GM21717 (cell line): ENCODE measurements at regions not wholly inside any gene's neighbourhood (a gene's known extent, or its start where the extent isn't known, plus 50 kb on each side); places are given as distances from the start of the nearest gene placed in this dataset.
A peak's percentile ranks its signal among the peaks of the same experiment; 100 is the strongest.
"Not testable (repeated sequence)": the region's sequence is repeated elsewhere in the genome, so short reads cannot be mapped to it uniquely, and the experiment has no call there.

Source experiments
- ATAC-seq: cut with Tn5 transposase; IDR thresholded peaks from one replicate; pipeline ENCODE4 v1.9.1; 2021; ENCODE audit warnings: mild to moderate bottlenecking, moderate library complexity; ENCODE audit not compliant: unreplicated experiment

DNA sequence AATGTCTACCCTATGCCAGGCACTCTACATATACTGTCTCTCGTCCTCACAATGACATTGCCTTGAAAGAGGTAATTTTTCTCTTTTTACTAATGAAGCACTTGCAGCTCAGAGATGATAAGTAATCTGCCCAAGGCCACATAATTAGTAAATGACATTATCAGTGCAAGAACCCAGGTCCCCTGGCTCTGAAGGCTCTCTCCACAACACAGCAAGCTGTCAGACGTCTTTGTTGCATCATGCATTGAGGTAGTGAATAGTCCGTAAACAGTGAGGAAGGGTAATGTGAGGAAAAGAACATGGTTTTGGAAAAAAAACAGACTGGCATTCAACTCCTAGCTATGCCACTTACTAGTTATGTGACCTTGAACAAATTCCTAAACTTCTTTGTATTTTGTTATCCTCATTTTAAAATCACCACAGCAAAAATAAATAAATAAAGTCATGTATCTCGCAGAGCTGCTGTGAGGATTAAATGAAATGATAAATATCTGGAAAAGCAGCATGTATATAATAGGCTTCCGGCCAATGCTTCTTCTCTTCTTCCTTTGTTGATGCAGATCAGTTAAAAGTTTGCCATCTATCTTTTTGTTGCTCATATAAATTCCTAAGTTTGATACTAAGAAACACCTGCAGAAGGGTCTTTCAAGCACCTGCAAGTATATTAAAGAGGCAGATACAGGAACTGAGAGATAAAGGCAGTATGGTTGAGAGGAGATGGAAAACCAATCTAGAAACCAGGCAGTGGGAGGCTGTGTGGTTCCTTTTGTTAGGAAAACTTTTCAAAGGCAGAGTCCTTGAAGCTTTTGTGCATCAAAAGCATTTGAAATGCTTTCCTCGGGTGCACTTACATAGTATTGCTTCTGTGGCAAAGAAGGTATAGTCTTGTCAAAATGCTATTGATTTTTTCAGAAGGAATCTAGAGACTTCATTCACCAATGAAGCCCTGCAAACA is 82.8 kb downstream of the BTG1 start:
- no peak for ATAC-seq

DNA sequence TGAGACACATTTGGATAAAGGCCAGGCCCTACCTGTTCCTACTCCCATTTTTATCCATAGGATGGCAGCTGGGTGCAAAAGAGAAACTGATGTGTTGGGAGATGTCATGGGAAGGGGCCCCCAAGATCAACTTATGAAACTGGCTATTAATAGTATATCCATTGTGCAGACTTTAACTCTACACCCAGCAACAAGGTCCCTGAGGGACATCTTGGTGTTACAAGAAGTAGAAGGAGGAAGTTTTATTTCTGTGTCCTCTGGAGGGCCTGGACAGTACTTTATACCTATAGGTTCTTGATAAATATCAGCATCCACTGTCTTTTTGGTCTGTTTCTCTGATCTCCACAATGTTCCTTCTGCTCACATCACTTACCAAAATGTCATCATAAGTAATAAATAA is 84.6 kb downstream of the BTG1 start:
- no peak for ATAC-seq

DNA sequence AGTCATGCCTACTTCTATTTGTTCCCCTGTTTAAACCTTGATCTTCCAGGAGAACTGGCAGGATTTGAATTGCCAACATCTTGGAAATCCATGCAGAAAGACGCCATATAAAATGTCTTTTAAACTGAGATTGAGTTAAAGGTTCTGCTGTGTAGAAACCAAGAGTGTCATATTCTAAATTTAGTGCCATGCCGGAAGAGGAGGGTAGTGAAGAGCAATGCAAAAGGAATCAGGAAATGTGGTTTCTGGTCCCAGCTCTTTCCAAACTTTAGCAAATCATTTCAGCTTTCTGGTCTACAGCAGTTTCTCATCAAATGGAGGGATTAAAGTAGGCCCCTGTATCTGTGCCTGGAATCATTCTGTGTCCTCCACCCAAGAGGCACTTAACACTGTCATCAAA is 85.7 kb downstream of the BTG1 start:
- ATAC-seq = no peak

DNA sequence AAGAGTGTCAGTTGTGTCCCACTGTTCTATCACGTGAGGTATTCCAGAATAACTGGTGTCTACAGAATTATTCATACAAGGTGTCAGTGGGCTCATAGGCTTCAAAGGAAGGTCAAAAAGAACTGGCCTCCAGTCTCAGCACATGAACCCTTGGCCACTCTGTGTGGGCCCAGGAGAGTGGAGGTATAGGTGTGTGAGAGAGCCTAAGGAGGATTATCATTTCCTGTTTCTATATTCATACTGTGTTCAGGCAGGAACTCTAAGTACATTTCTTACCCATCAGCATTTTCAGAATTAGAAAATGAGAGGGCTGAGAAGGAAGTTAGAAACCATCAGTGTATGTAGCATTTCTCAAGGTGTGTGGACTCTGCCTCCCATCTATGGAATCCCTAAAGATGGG is 87.0 kb downstream of the BTG1 start:
- no peak for ATAC-seq

DNA sequence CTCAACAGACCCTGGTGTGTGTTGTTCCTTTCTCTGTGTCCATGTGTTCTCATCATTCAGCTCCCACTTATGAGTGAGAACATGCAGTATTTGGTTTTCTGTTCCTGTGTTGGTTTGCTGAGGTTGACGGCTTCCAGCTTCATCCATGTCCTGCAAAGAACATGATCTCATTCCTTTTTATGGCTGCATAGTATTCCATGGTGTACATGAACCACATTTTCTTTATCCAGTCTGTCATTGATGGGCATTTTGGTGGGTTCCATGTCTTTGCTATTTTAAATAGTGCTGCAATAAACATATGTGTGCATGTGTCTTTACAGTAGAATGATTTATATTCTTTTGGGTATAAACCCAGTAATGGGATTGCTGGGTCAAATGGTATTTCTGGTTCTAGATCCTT is 88.9 kb downstream of the BTG1 start:
- ATAC-seq = not testable (repeated sequence)

DNA sequence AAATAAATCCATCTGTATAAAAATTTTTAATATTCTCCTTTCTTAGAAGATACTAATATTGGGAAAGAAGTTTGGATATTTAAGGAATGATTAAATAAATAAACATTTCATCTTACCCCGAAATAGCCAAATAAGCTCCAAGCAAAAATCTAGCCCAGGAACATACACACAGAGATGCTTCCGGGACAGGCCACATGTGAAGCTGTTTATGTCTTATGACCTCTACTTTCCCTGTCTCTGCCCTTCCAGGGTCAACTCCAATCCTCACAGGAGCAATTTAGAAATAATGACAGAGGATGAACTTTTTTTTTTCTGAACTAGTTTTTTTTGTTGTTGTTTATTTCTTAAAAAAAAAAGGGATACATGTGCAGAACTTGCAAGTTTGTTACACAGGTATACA is 89.4 kb downstream of the BTG1 start:
- no peak for ATAC-seq

DNA sequence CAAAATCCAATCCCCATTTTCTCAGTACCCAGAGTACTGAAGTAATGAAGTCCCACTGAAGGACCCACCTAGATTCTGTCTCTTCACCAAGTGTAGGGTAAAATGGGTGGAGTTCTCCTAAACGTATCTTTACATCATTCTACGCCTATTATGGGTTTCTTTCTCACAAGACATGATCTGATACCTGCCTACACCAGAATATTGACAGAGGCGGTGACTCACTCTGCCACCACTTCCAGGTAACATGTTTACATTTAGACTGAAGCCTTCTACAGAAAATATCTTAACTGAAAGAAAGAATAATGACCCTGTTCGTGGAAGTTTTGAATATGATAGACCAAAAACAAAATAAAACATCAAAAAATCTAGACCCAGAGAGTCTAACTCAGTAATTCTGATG is 89.8 kb downstream of the BTG1 start:
- no peak for ATAC-seq

DNA sequence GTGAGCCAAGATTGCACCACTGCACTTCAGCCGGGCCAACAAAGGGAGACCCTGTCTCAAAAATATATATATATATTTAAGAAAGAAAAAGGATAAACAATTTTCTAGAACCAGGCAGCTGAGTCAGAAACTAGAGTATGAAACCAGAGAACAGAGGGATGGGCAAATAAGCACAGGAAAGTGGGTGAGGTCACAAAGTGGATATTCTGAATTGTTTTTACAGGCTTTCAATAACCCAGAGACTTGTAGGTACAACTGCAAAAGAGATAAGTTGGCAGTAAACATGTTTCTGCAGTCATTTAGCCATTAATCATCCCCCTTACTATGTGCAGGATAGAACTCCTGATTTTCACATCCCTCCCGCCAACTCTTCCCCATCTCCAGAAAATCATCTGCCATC is 94.2 kb downstream of the BTG1 start:
- ATAC-seq = no peak

DNA sequence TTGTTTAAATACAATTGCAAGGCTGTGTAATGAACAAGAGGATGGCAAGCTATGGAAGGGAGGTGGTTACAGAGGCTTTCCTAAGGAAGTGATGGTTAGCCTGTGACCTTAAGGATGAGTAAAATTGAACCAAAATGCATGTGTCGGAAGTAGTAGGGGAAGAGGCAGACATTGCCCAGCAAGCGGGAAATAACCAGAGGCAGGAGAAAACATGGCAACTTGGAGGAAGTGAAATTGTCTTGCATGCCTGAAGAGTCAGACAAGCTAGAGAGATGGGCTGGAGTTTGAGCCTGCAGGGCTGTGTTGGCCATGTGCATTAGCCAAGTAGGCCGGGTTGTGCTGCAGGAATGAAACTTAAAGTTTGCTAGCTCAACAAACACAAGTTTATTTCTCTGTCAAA is 96.2 kb downstream of the BTG1 start:
- ATAC-seq = peak; percentile 78

DNA sequence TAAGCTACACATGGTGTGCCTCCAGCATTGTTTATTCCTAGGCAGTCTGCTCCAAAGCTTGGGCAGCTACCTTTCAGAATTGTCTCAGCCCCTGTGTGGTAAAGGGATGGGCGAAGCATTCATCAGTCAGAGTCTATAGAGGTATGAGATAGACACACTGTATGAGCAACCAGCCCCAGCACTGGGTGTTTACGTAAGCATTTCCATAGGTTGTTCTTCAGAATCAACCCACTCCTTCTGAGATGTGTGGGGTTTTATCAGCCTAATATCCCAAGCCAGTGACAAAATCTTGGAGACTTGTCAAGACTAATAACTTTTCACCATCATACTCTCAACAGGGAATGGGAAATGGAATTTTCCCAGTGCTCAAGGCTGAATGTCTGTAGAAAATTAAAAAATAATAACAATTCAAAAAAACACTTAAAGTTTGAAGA is 98.2 kb downstream of the BTG1 start:
- no peak for ATAC-seq

DNA sequence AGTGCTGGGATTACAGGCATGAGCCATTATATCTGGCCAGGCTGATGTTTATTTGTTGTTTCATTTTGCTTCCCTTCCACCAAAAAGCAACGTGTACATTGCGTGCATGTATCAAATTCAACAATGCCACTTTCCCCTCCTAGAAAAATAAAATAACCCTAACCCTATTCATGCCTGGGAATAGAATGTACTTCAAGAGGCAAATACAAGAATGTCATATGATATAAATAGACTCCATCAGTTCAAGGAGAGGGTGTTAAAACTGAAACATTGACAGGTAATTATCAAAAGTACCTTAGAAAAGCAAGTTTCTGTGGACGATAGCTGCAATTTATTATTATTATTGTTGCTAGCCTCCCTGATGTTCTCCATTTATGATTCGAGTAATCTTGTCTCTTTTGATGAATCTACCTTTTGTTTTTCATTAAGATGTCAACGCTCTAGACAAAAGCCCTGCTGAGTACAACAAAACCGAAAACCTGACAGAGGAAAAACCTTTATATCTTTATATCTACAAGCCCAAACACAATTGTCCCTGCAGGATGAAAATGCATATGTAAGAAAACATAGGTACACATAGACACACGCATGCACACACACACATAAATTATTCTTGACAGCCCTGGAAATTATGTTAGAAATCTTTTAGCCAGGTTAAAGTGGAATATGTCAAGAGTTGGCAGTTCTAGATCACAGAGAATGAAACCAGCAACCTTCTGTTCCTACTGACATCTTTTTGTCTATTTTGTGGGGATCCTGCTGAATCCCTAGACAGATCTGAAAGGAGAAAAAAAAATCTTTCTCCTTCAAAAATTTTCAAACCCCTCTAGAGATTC is 98.9 kb downstream of the BTG1 start:
- no peak for ATAC-seq

DNA sequence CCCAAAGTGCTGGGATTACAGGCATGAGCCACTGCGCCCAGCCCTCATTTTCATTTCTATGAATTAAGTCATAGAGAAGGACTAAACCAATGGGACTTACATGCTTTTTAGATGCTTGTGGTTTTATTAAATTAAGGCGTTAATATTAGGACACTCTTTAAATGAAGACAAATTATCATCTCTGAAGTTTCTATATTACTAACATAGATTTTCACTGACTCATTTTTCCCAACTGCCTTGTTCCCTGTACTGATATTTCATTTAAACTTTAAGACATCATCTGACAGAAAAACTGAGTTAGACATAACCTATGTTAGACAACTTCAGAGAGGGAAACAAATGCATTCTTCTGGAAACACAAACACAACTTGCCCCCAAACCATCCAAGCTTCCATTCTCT is 99.8 kb downstream of the BTG1 start:
- no peak for ATAC-seq

DNA sequence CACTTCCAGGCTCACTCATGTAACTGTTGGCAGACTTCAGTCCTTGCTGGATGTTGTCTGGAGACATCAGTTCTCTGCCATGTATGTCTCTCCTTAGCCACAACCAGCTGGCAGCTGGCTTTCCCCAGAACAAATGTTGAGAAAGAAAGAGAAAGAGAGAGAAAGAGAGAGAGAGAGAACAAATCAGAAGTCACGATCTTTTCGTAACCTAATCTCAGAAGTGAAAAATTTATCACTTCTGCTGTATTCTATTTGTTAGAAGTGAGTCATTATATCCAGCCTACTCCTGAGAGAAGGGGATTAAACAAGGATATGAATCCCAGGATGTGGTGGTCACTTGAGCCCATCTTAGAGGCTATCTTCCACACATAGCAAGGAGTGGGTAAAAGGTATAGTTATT is 101.2 kb downstream of the BTG1 start:
- ATAC-seq = no peak

DNA sequence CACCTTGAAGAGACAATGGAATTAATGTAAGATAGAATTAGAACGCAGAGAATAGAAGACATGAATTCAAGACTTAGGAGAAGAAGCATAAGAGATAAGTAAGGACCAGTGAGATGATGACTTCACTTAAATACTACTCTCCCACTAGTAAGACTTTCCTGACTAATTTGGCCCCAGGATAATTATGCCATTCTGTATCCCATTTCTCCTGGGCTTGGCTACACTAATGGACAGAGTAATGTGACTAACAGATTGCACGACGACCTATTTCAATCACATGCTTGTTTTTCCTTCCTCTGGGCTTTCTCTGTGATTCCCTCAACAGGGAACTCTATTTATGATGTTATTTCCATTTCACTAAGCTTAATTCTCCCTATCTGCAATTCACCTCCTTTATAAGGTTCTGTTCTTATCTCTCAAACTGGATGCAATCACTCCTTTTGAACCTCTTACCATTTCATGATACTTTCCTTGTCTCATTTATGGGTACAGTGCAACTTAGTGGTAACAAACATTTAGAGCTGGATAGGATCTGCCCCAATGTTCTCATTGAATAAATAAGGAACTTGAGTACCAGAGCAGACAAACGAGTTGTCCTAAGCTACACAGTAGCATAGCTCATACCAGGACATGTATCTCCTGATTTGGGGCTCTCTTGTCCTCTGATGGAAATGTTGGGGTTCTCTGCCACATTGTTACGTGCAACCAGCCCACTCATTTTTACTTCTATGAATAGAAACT is 102.7 kb downstream of the BTG1 start:
- no peak for ATAC-seq

DNA sequence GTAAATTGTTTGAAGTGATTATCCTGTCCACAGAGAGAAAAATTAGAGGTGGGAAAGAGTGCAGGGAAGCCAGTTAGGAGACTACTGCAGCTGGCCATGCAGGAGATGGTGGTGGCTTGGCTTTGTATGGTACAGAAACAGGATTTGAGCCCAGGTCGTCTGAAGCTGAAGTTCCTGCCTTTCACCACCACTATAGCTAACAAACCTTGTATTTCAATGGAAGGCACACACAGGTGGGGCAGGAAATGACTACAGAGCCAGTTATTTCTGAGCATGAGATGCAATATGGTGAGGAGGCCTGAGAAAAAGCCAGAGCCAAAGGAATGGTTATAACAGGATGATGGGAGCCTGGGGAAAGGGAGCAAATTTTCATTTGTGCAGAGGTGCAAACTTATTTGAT is 103.9 kb downstream of the BTG1 start:
- ATAC-seq = no peak

DNA sequence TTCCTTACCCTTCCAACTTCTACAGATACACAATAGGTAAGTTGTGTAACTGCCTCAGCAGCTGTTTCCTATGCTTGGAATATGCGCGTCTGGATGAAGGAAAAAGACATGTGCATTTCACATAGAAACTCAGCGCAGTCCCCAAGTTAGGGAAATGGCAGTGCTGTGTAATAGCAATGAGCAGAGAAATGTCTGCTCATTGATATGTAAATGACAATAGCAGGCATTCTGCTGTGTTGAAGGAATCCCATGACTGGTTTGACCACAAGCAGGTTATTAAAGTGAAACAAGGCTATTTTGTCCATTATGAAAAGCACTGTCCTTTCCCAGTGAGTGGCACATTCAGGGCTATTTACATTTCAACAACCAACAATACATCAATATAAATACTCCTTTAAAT is 106.6 kb downstream of the BTG1 start:
- no peak for ATAC-seq

DNA sequence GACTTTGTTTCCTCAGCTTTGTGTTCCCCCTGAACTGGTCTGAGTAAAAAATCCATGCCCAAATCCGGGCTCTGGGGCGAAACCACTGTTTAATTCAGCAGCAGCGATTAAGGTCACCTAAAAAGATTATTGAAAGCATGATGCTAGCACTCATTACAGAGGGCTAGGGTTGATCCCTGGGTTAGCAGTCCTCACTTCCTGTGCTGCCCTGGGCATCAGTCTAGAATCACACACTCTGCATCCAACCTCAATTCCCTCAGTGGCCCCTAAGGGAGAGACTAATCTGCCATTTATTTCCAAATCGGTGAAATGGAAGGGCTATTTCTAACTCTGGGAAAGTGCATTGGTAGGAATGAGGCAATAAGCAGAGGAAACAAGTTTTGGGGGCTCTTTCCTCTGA is 107.2 kb downstream of the BTG1 start:
- no peak for ATAC-seq

DNA sequence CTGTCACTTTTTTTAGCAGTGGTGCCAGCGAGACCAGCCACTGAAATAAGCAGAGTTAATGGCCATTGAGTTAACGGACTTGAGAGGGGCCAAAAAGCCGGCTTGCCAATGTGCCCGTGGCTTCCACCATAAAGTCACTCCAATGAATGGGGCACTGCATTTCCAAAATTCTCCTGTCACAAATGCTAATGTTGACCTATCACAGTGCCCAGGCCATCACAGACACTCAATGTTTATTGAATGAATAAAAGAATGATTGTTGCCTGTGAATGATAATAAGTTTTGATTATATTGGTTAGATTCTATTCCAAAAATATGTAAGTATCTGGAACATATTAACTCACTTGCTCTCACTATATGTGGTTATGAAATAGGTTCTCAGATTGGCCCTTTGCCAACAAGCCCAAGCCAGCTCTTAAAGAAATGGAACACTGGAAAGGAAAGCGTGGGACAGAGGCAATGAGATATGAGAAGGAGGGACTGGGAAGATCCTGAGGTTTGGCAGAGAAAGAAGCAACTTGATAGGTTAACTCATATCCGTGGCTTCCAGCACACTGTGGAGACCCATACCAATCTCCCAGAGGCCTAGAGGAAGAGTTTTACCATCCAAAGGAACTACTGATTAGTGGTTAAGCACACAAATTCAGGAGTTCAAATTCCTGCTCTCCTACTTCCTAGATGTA is 108.7 kb downstream of the BTG1 start:
- no peak for ATAC-seq

DNA sequence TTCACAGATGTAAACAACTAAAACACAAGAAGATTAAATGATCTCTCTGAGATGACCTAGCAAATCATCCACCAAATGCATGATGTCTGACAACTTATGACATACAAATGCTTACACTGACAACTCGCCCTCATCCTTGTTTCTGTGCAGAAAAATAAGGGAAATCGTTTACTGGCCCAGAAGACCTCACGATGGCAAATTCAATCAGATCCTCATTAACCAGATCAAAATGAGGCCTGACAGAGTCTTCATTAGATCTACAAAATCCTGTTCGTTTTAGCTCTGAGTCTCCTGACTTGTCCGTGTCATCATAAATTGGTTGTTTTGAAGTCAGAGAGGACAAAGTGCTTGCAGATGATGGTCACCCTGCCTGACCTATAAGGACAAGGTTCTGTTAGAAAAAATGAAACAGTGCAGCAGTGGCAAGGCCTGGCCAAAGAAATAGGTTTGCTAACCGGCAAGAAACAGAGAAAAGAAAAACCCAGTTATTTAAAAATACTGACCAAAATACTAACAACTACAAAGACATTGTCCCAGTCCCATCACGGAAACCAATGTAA is 109.5 kb downstream of the BTG1 start:
- no peak for ATAC-seq

DNA sequence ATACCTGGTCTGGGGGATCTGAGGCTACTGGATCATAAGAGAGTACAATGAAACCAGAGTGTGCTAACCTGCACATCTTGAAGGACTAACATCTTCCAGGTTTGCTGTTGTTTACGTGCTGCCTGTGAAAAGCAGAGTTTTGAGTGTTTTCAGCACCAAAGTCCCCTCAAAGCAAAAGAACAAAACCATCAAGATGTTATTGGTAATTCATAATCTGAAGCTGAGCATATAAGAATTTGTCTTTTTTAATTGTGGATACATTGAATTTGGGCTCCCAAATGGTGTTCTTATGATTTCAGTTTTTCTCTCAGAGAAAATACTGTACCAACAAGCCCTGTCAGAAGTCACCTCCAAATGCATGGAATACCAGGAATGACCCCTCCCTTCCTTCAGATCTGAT is 110.2 kb downstream of the BTG1 start:
- no peak for ATAC-seq
